Ovary (tissue), 3 donors: ENCODE measurements at regions not wholly inside any gene's neighbourhood (a gene's known extent, or its start where the extent isn't known, plus 50 kb on each side); places are given as distances from the start of the nearest gene placed in this dataset.
"Not testable (repeated sequence)": the region's sequence is repeated elsewhere in the genome, so short reads cannot be mapped to it uniquely, and the experiment has no call there.

ENCODE experiments used
- CTCF ChIP-seq, 3 donors: fragments of 450-650 bp in 2 of 3; fragments of 200-600 bp in 1 of 3; IDR thresholded peaks; one replicate each; pipeline versions ENCODE4 v1.5.1 to v1.8.0; 2016 to 2022; ENCODE audit warnings: antibody characterized with exemption in 3 of 3, mild to moderate bottlenecking in 1 of 3
- EP300 ChIP-seq: sonication (generic); formaldehyde crosslinking; IDR thresholded peaks from one replicate; pipeline ENCODE4 v1.6.1; 2017; ENCODE audit warnings: antibody characterized with exemption
- POLR2A ChIP-seq: fragments of 450-650 bp; IDR thresholded peaks from one replicate; pipeline ENCODE4 v1.6.1; 2017; ENCODE audit warnings: antibody characterized with exemption, mild to moderate bottlenecking, moderate library complexity
- donor health status: DM: no; HTN: no; CAD: no.

- TF ChIP-seq EP300; CTCF (IDR thresholded peaks at IDR 0.05); POLR2A: not testable (repeated sequence)
These were observed 133.8 kb upstream of the RORA start for GRCh38 chr15:61362912-61363311.
